Endothelial cell of umbilical vein (primary cell): ENCODE measurements at regions not wholly inside any gene's neighbourhood (a gene's known extent, or its start where the extent isn't known, plus 50 kb on each side); places are given as distances from the start of the nearest gene placed in this dataset.
"Not testable (repeated sequence)": the region's sequence is repeated elsewhere in the genome, so short reads cannot be mapped to it uniquely, and the experiment has no call there.

Experiments used
- BruUV-seq: library from RNA; stranded (reverse); fragments of 400-500 nt; replicated peaks from 2 replicates; lab custom pipeline; 2021; lab: Mats Ljungman, UMichigan
- CTCF ChIA-PET: fragments of 300-600, 350-600 bp; sonication (Branson Sonifier 250); formaldehyde crosslinking; loops from one replicate; lab custom pipeline; 2021; ENCODE audit warnings: antibody characterized with exemption, inconsistent platforms; lab: Charles Lee
- POLR2A ChIA-PET: fragments of 300-600, 350-600 bp; sonication (Branson Sonifier 250); formaldehyde crosslinking; loops from one replicate; lab custom pipeline; 2021; ENCODE audit warnings: antibody characterized with exemption, inconsistent platforms; lab: Charles Lee
- DNase-seq: peaks from one replicate; pipeline ENCODE4 v3.0.0-alpha.2; 2011; ENCODE audit warnings: low read depth, low spot score
- FAIRE-seq: peaks from 2 replicates; lab custom pipeline; 2011; peaks lifted over from hg19 to GRCh38; lab: Jason Lieb, UNC
- H2AFZ ChIP-seq: 2 replicates; pipeline ENCODE4 v1.6.0; 2012; ENCODE audit warnings: low read depth, low read length, control low read depth, inconsistent platforms
- H3K27ac ChIP-seq: 2 replicates; pipeline ENCODE4 v1.5.1; 2011; ENCODE audit warnings: low read depth, mild to moderate bottlenecking, control low read depth, low read length, moderate library complexity; ENCODE audit not compliant: insufficient read depth
- H3K27me3 ChIP-seq, 2 experiments: 2 replicates each; pipeline versions ENCODE4 v1.6.0 to v1.6.1; 2011; ENCODE audit warnings: low read length in 2 of 2, mixed read lengths in 1 of 2; ENCODE audit not compliant: control insufficient read depth in 2 of 2, insufficient read depth in 2 of 2
- H3K36me3 ChIP-seq, 2 experiments: 2 replicates in 1 of 2; 3 replicates in 1 of 2; pipeline ENCODE4 v1.5.1; 2011; ENCODE audit warnings: low read length in 2 of 2, mild to moderate bottlenecking in 1 of 2, moderate library complexity in 1 of 2; ENCODE audit not compliant: control insufficient read depth in 2 of 2, insufficient read depth in 2 of 2; ENCODE audit errors: extremely low read depth in 1 of 2
- H3K4me1 ChIP-seq: 3 replicates; pipeline ENCODE4 v1.5.1; 2011; ENCODE audit warnings: mild to moderate bottlenecking, low read length; ENCODE audit not compliant: control insufficient read depth, insufficient read depth; ENCODE audit errors: extremely low read depth
- H3K4me2 ChIP-seq: 2 replicates; pipeline ENCODE4 v1.6.1; 2011; ENCODE audit warnings: low read length, control low read depth, mixed read lengths; ENCODE audit not compliant: insufficient read depth
- H3K4me3 ChIP-seq, 3 experiments: fragments of 200-600 bp in 1 of 3; sonication (generic), shearing (Covaris generic) in 1 of 3; replicated peaks in 1 of 3; 2 replicates each; pipeline ENCODE4 v1.5.1; 2011 to 2016; ENCODE audit warnings: control low read depth in 3 of 3, low read length in 3 of 3, mild to moderate bottlenecking in 2 of 3, inconsistent platforms in 1 of 3, low read depth in 1 of 3, moderate library complexity in 1 of 3; ENCODE audit not compliant: insufficient read depth in 1 of 3
- H3K79me2 ChIP-seq: 2 replicates; pipeline ENCODE4 v1.6.0; 2012; ENCODE audit warnings: low read length, inconsistent platforms; ENCODE audit not compliant: control insufficient read depth, insufficient read depth
- H3K9ac ChIP-seq: replicated peaks from 2 replicates; pipeline ENCODE3; 2011; ENCODE audit warnings: low read length, control low read depth; ENCODE audit not compliant: insufficient read depth; ENCODE audit errors: extremely low read depth
- H3K9me1 ChIP-seq: replicated peaks from 3 replicates; pipeline ENCODE4 v1.6.0; 2011; ENCODE audit warnings: mild to moderate bottlenecking, low read length; ENCODE audit not compliant: control insufficient read depth, insufficient read depth; ENCODE audit errors: extremely low read depth
- H3K9me3 ChIP-seq: replicated peaks from 2 replicates; pipeline ENCODE4 v1.5.1; 2012; ENCODE audit warnings: low read length, inconsistent platforms; ENCODE audit not compliant: control insufficient read depth, insufficient read depth
- H4K20me1 ChIP-seq: replicated peaks from 2 replicates; pipeline ENCODE3; 2011; ENCODE audit warnings: mild to moderate bottlenecking, low read length; ENCODE audit not compliant: control insufficient read depth, insufficient read depth; ENCODE audit errors: extremely low read depth
- EZH2 ChIP-seq: IDR thresholded peaks from 2 replicates; pipeline ENCODE4 v1.6.1; 2012; ENCODE audit warnings: borderline replicate concordance, low read depth, mild to moderate bottlenecking, moderate library complexity, low read length, inconsistent platforms; ENCODE audit not compliant: severe bottlenecking
- FOS ChIP-seq: IDR thresholded peaks from 2 replicates; pipeline ENCODE4 v1.6.1; 2011; ENCODE audit warnings: mild to moderate bottlenecking, low read length, moderate library complexity, borderline replicate concordance; ENCODE audit not compliant: insufficient read depth
- GATA2 ChIP-seq: IDR thresholded peaks from 2 replicates; pipeline ENCODE4 v1.7.0; 2011; ENCODE audit warnings: low read depth, mild to moderate bottlenecking, moderate library complexity, mixed read lengths, low read length; ENCODE audit not compliant: insufficient read length, insufficient read depth
- JUN ChIP-seq: IDR thresholded peaks from 2 replicates; pipeline ENCODE4 v1.6.1; 2011; ENCODE audit warnings: borderline replicate concordance, low read depth; ENCODE audit not compliant: insufficient read length, insufficient read depth
- MAX ChIP-seq: IDR thresholded peaks from 2 replicates; pipeline ENCODE4 v1.6.1; 2011; ENCODE audit not compliant: insufficient read depth, insufficient read length
- MYC ChIP-seq: IDR thresholded peaks from one replicate; pipeline ENCODE4 v1.6.1; 2011; ENCODE audit warnings: mild to moderate bottlenecking, low read depth, low read length
- POLR2A ChIP-seq: IDR thresholded peaks from 2 replicates; pipeline ENCODE4 v1.6.1; 2012; ENCODE audit warnings: low read depth, mild to moderate bottlenecking, control low read depth, low read length
- POLR2AphosphoS5 ChIP-seq: IDR thresholded peaks from 2 replicates; pipeline ENCODE4 v1.6.1; 2012; ENCODE audit warnings: low read depth, mild to moderate bottlenecking, control low read depth, low read length, moderate library complexity; ENCODE audit not compliant: insufficient read depth
- dilution Hi-C: fragments of 300-500 bp; cut with MboI; formaldehyde crosslinking; loops from one replicate; pipeline ENCODE4 v1.15.0; 2019; ENCODE audit warnings: low sequenced_read_pairs; ENCODE audit not compliant: extremely low pct_ligation_motif_present
- intact Hi-C: fragments of 100-400 bp; cut with micrococcal nuclease; formaldehyde crosslinking; loops from one replicate; pipeline ENCODE4 v1.10.0; 2022

DNA sequence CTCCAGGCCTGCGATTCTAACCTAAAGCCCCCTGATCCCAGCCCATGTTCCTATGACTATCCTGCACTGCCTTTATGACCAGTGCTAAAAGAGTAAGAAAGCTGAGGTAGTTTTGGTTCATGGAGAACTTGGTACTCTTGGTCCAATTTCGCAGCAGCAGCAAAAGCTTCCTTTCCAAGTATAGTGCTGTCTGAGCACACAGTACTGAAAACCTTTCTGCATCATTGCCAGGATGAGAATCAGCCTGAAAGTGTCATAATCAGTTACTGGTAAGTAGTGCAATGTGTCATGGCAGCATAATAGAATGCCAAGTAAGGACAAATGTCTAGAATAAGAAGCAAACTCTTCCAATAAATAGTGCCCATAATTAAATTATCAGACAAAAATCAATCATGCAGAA, 889.6 kb upstream of the ADGRL4 start:
- ChIA-PET CTCF (no interaction called here), POLR2A (no interaction called here)
- no peak for DNase-seq
- H3K4me3 ChIP-seq = no peak overlapping the region
- H3K27ac ChIP-seq = no peak overlapping the region
- BruUV-seq = no TSS peak
- intact Hi-C loops (no loop called here), dilution Hi-C loops (no loop called here)
- no peaks in the 10 kb centered on the region for H3K9me1 ChIP-seq
- no peak for TF ChIP-seq POLR2AphosphoS5
- FAIRE-seq = no peak
- no peak overlapping the region for H3K4me2 ChIP-seq
- H4K20me1 ChIP-seq = no peaks in the 10 kb centered on the region
- H3K36me3 ChIP-seq = no peaks in the 10 kb centered on the region
- no peaks in the 10 kb centered on the region for H3K27me3 ChIP-seq
- H3K9ac ChIP-seq = no peak overlapping the region
- no peaks in the 10 kb centered on the region for H3K9me3 ChIP-seq
- H3K4me1 ChIP-seq = peaks cover 5% of the 10 kb centered on the region
- no peaks in the 10 kb centered on the region for H3K79me2 ChIP-seq
- H2AFZ ChIP-seq = no peak overlapping the region

- dilution Hi-C loops = no loop called here
- TF ChIP-seq MYC = no peak
- no peak for TF ChIP-seq GATA2
- no peak for TF ChIP-seq JUN
- no peak for TF ChIP-seq EZH2
- no peak for TF ChIP-seq POLR2A
- no peak for TF ChIP-seq FOS
- TF ChIP-seq MAX = no peak
- TF ChIP-seq POLR2AphosphoS5 = no peak
- CTCF ChIA-PET = interaction anchor here (0.9 kb wide), 1 partner anchor 343 kb away, joined by 3 read pairs; no protein-coding TSS in a partner anchor
Observed at GRCh38 chr1:79895573-79895972, 889.0 kb upstream of the ADGRL4 start.

DNA sequence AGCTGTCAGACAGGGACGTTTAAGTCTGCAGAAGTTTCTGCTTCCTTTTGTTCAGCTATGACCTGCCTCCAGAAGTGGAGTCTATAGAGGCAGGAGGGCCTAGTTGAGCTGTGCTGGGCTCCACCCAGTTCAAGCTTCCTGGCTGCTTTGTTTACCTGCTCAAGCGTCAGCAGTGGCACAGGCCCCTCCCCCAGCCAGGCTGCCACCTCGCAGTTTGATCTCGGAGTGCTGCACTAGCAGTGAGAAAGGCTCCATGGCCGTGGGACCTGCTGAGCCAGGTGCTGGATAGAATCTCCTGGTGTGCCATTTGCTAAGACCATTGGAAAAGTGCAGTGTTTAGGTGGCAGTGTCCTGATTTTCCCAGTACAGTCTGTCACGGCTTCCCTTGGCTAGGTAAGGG, 887.6 kb upstream of the ADGRL4 start:
- H3K9ac ChIP-seq, H2AFZ ChIP-seq, POLR2A ChIA-PET, H3K4me2 ChIP-seq, H4K20me1 ChIP-seq, H3K4me3 ChIP-seq, intact Hi-C loops, DNase-seq, H3K4me1 ChIP-seq, H3K9me1 ChIP-seq, BruUV-seq, CTCF ChIA-PET, H3K27ac ChIP-seq, H3K79me2 ChIP-seq, H3K9me3 ChIP-seq, FAIRE-seq, dilution Hi-C loops, H3K36me3 ChIP-seq, H3K27me3 ChIP-seq: not testable (repeated sequence)

More at GRCh38 chr1:79895573-79895972, 889.0 kb upstream of the ADGRL4 start:
- POLR2A ChIA-PET = no interaction called here
- DNase-seq (no peak), FAIRE-seq (no peak)
- H2AFZ ChIP-seq = no peak overlapping the region
- intact Hi-C loops = no loop called here
- no peaks in the 10 kb centered on the region for H3K9me3 ChIP-seq
- H3K9me1 ChIP-seq = no peaks in the 10 kb centered on the region
- H3K4me1 ChIP-seq = peaks cover 5% of the 10 kb centered on the region
- no peak overlapping the region for H3K4me3 ChIP-seq
- no TSS peak for BruUV-seq
- no peak overlapping the region for H3K4me2 ChIP-seq
- H3K79me2 ChIP-seq = no peaks in the 10 kb centered on the region
- H4K20me1 ChIP-seq = no peaks in the 10 kb centered on the region
- H3K27me3 ChIP-seq = no peaks in the 10 kb centered on the region
- no peak overlapping the region for H3K27ac ChIP-seq
- H3K9ac ChIP-seq = no peak overlapping the region
- no peaks in the 10 kb centered on the region for H3K36me3 ChIP-seq
